SK-N-SH treated with all-trans-retinoic acid at 6 μM for 48 hours (cell line): ENCODE measurements at regions not wholly inside any gene's neighbourhood (a gene's known extent, or its start where the extent isn't known, plus 50 kb on each side); places are given as distances from the start of the nearest gene placed in this dataset.
A peak's percentile ranks its signal among the peaks of the same experiment; 100 is the strongest.

Source experiments
- ATAC-seq: fragments of 200-7000 bp; cut with Tn5 transposase; 3 replicates; pipeline ENCODE4 v1.9.1; 2020; ENCODE audit warnings: mild to moderate bottlenecking, moderate library complexity
- ARNTL ChIP-seq: fragments of 450-650 bp; formaldehyde crosslinking; IDR thresholded peaks from 2 replicates; pipeline ENCODE4 v1.5.0; 2020; ENCODE audit warnings: low read depth, mild to moderate bottlenecking, moderate library complexity, borderline replicate concordance
- BACH2 ChIP-seq: fragments of 250-450 bp; sonication (Bioruptor Pico); IDR thresholded peaks from 2 replicates; pipeline ENCODE4 v1.9.0; 2021; ENCODE audit warnings: mild to moderate bottlenecking, borderline replicate concordance
- ESRRG ChIP-seq: fragments of 250-450 bp; sonication (Bioruptor Pico); IDR thresholded peaks from 2 replicates; pipeline ENCODE4 v1.6.1; 2021; ENCODE audit warnings: mild to moderate bottlenecking
- GLIS3 ChIP-seq: fragments of 250-450 bp; sonication (Bioruptor Pico); IDR thresholded peaks from 2 replicates; pipeline ENCODE4 v1.5.0; 2020; ENCODE audit warnings: mild to moderate bottlenecking, moderate library complexity
- PATZ1 ChIP-seq: fragments of 250-450 bp; sonication (Bioruptor Pico); IDR thresholded peaks from 2 replicates; pipeline ENCODE4 v1.8.0; 2020; ENCODE audit warnings: mild to moderate bottlenecking, moderate library complexity, borderline replicate concordance
- POU6F1 ChIP-seq: fragments of 250-450 bp; sonication (Bioruptor Pico); IDR thresholded peaks from 2 replicates; pipeline ENCODE4 v1.8.0; 2021; ENCODE audit warnings: low read depth, mild to moderate bottlenecking, moderate library complexity, borderline replicate concordance
- RARB ChIP-seq: fragments of 250-450 bp; sonication (Bioruptor Pico); IDR thresholded peaks from 2 replicates; pipeline ENCODE4 v1.8.0; 2021; ENCODE audit warnings: mild to moderate bottlenecking, moderate library complexity
- SNAI2 ChIP-seq: fragments of 250-450 bp; sonication (Bioruptor Pico); IDR thresholded peaks from 2 replicates; pipeline ENCODE4 v1.5.0; 2020; ENCODE audit warnings: mild to moderate bottlenecking, moderate library complexity
- TOX ChIP-seq: fragments of 250-450 bp; sonication (Bioruptor Pico); IDR thresholded peaks from 2 replicates; pipeline ENCODE4 v1.8.0; 2021; ENCODE audit warnings: mild to moderate bottlenecking, moderate library complexity, borderline replicate concordance
- ZC3H10 ChIP-seq: fragments of 250-450 bp; sonication (Bioruptor Pico); IDR thresholded peaks from 2 replicates; pipeline ENCODE4 v1.5.1; 2021; ENCODE audit warnings: mild to moderate bottlenecking, moderate library complexity
- ZFP3 ChIP-seq: fragments of 250-450 bp; sonication (Bioruptor Pico); IDR thresholded peaks from 2 replicates; pipeline ENCODE4 v1.5.0; 2020; ENCODE audit warnings: mild to moderate bottlenecking, moderate library complexity
- ZFP30 ChIP-seq: fragments of 450-650 bp; formaldehyde crosslinking; IDR thresholded peaks from 2 replicates; pipeline ENCODE4 v1.5.0; 2022; ENCODE audit warnings: mild to moderate bottlenecking, moderate library complexity
- ZNF565 ChIP-seq: fragments of 450-650 bp; formaldehyde crosslinking; conservative IDR thresholded peaks from 2 replicates; pipeline ENCODE4 v1.5.0; 2020; ENCODE audit warnings: low read depth, mild to moderate bottlenecking, moderate library complexity
- ZNF70 ChIP-seq: fragments of 450-650 bp; formaldehyde crosslinking; IDR thresholded peaks from 2 replicates; pipeline ENCODE4 v1.5.0; 2020; ENCODE audit warnings: mild to moderate bottlenecking, moderate library complexity
- ZNF8 ChIP-seq: fragments of 450-650 bp; formaldehyde crosslinking; IDR thresholded peaks from 2 replicates; pipeline ENCODE4 v1.5.0; 2020; ENCODE audit warnings: mild to moderate bottlenecking, moderate library complexity
- TF ChIP-seq, protein P1 (sequence below): fragments of 250-450 bp; sonication (Bioruptor Pico); IDR thresholded peaks from 2 replicates; pipeline ENCODE4 v1.5.1; 2021; ENCODE audit warnings: mild to moderate bottlenecking, moderate library complexity
- TF ChIP-seq, protein P2 (sequence below): fragments of 250-450 bp; sonication (Bioruptor Pico); IDR thresholded peaks from 2 replicates; pipeline ENCODE4 v1.5.1; 2020; ENCODE audit warnings: low read depth, mild to moderate bottlenecking, moderate library complexity

GRCh38 chr1:58931756-58932155 is 147.9 kb upstream of the JUN start:
- TF ChIP-seq ZC3H10 (CRISPR knock-in tag), result no peak
- no peak for TF ChIP-seq ARNTL (CRISPR knock-in tag)
- TF ChIP-seq ZFP3 (CRISPR knock-in tag), result no peak
- TF ChIP-seq ESRRG, result no peak
- TF ChIP-seq PATZ1 (CRISPR knock-in tag), result no peak
- TF ChIP-seq TOX (CRISPR knock-in tag), result no peak
- no peak for TF ChIP-seq ZNF565 (CRISPR knock-in tag)
- TF ChIP-seq, protein P1, sequence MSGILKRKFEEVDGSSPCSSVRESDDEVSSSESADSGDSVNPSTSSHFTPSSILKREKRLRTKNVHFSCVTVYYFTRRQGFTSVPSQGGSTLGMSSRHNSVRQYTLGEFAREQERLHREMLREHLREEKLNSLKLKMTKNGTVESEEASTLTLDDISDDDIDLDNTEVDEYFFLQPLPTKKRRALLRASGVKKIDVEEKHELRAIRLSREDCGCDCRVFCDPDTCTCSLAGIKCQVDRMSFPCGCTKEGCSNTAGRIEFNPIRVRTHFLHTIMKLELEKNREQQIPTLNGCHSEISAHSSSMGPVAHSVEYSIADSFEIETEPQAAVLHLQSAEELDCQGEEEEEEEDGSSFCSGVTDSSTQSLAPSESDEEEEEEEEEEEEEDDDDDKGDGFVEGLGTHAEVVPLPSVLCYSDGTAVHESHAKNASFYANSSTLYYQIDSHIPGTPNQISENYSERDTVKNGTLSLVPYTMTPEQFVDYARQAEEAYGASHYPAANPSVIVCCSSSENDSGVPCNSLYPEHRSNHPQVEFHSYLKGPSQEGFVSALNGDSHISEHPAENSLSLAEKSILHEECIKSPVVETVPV (CRISPR knock-in tag), result no peak
- ATAC-seq, result no peak

GRCh38 chr1:58932859-58933598 is 149.2 kb upstream of the JUN start:
- peak; percentile 88 for ATAC-seq
- TF ChIP-seq ZC3H10 (CRISPR knock-in tag), result no peak
- TF ChIP-seq ZNF70 (CRISPR knock-in tag), result no peak
- TF ChIP-seq, protein P2, sequence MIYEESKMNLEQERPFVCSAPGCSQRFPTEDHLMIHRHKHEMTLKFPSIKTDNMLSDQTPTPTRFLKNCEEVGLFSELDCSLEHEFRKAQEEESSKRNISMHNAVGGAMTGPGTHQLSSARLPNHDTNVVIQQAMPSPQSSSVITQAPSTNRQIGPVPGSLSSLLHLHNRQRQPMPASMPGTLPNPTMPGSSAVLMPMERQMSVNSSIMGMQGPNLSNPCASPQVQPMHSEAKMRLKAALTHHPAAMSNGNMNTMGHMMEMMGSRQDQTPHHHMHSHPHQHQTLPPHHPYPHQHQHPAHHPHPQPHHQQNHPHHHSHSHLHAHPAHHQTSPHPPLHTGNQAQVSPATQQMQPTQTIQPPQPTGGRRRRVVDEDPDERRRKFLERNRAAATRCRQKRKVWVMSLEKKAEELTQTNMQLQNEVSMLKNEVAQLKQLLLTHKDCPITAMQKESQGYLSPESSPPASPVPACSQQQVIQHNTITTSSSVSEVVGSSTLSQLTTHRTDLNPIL (CRISPR knock-in tag), result no peak
- TF ChIP-seq, protein P1 (CRISPR knock-in tag), result no peak
- no peak for TF ChIP-seq GLIS3 (CRISPR knock-in tag)
- TF ChIP-seq ZNF565 (CRISPR knock-in tag), result no peak
- TF ChIP-seq ESRRG, result no peak
- no peak for TF ChIP-seq ARNTL (CRISPR knock-in tag)
- no peak for TF ChIP-seq PATZ1 (CRISPR knock-in tag)
- TF ChIP-seq ZFP3 (CRISPR knock-in tag), result no peak

- ATAC-seq, result peak; percentile 26; the same call in 1 of the 3 replicates
- TF ChIP-seq ZC3H10 (CRISPR knock-in tag) (no peak), ZNF8 (CRISPR knock-in tag) (peak; percentile 71), GLIS3 (CRISPR knock-in tag) (no peak), BACH2 (CRISPR knock-in tag) (no peak)
- TF ChIP-seq, protein P2 (CRISPR knock-in tag), result no peak
Observed at GRCh38 chr1:58933599-58933926, 149.7 kb upstream of the JUN start.

DNA sequence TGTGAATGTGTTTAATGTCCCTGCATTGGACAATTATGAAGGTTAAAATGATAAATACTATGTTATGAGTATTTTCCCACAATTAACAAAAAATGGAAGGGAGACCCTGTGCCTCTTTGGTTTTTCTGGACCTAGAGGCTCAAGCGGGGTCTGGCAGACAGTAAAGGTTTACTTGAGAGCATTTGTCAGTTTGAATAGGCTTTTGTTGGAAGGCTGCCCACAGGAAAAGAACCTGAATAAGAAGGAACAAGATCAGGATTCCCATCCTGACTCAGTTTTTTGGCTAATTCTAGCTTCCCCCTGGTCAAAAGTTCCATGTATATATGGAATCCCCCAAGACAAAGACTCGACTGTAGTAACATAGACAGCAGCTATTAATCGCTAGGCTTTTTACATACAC is 150.9 kb upstream of the JUN start:
- TF ChIP-seq BACH2 (CRISPR knock-in tag) (no peak), ZFP30 (CRISPR knock-in tag) (no peak), SNAI2 (CRISPR knock-in tag) (no peak), ZNF565 (CRISPR knock-in tag) (no peak), ZNF70 (CRISPR knock-in tag) (no peak), RARB (no peak), PATZ1 (CRISPR knock-in tag) (no peak), ZNF8 (CRISPR knock-in tag) (no peak), ZFP3 (CRISPR knock-in tag) (no peak), POU6F1 (CRISPR knock-in tag) (no peak)
- TF ChIP-seq, protein P2 (CRISPR knock-in tag), result no peak
- ATAC-seq, result no peak
